Type B pancreatic cell (in vitro differentiated cells): ENCODE measurements at regions not wholly inside any gene's neighbourhood (a gene's known extent, or its start where the extent isn't known, plus 50 kb on each side); places are given as distances from the start of the nearest gene placed in this dataset.
"Not testable (repeated sequence)": the region's sequence is repeated elsewhere in the genome, so short reads cannot be mapped to it uniquely, and the experiment has no call there.

ENCODE experiments used
- DNase-seq: peaks from one replicate; pipeline ENCODE4 v3.0.0; 2021; ENCODE audit warnings: mixed read lengths; ENCODE audit not compliant: unreplicated experiment; ENCODE audit errors: extremely low spot score
- H3K27ac Mint-ChIP-seq: 2 replicates; pipeline ENCODE4 v1.8.0; 2021; ENCODE audit warnings: mild to moderate bottlenecking, mixed read lengths
- H3K27me3 Mint-ChIP-seq: 2 replicates; pipeline ENCODE4 v1.8.0; 2021; ENCODE audit warnings: mixed read lengths
- H3K36me3 Mint-ChIP-seq: 2 replicates; pipeline ENCODE4 v1.8.0; 2021; ENCODE audit warnings: mixed read lengths
- H3K4me1 Mint-ChIP-seq: one replicate; pipeline ENCODE4 v1.8.0; 2021; ENCODE audit warnings: mixed read lengths; ENCODE audit not compliant: unreplicated experiment
- H3K4me3 Mint-ChIP-seq: 2 replicates; pipeline ENCODE4 v1.8.0; 2021; ENCODE audit warnings: mild to moderate bottlenecking, mixed read lengths
- H3K9me3 Mint-ChIP-seq: 2 replicates; pipeline ENCODE4 v1.8.0; 2021; ENCODE audit warnings: mixed read lengths
- CTCF ChIP-seq: fragments of 200-600 bp; sonication (generic); conservative IDR thresholded peaks from 2 replicates; pipeline ENCODE4 v1.5.0; 2021; ENCODE audit warnings: antibody characterized with exemption, mild to moderate bottlenecking

GRCh38 chr3:69660631-69661030 lies 78.6 kb upstream of the MITF start:
- Mint-ChIP-seq H3K27me3 (peaks cover 6% of the 10 kb centered on the region), H3K36me3 (no peaks in the 10 kb centered on the region), H3K4me1 (peaks cover 9% of the 10 kb centered on the region), H3K27ac (no peak overlapping the region), H3K4me3 (no peak overlapping the region), H3K9me3 (no peaks in the 10 kb centered on the region)
- DNase-seq = no peak
- TF ChIP-seq CTCF = no peak

GRCh38 chr3:69659180-69659910 lies 79.9 kb upstream of the MITF start:
- H3K9me3 Mint-ChIP-seq = no peaks in the 10 kb centered on the region
- no peak overlapping the region for H3K4me3 Mint-ChIP-seq
- no peaks in the 10 kb centered on the region for H3K36me3 Mint-ChIP-seq
- peaks cover 4% of the 10 kb centered on the region for H3K27me3 Mint-ChIP-seq
- H3K4me1 Mint-ChIP-seq = no peaks in the 10 kb centered on the region
- TF ChIP-seq CTCF = no peak
- no peak for DNase-seq
- H3K27ac Mint-ChIP-seq = no peak overlapping the region

- no peak overlapping the region for H3K27ac Mint-ChIP-seq
- peaks cover 4% of the 10 kb centered on the region for H3K27me3 Mint-ChIP-seq
- no peaks in the 10 kb centered on the region for H3K9me3 Mint-ChIP-seq
- no peaks in the 10 kb centered on the region for H3K4me1 Mint-ChIP-seq
- no peak overlapping the region for H3K4me3 Mint-ChIP-seq
- H3K36me3 Mint-ChIP-seq = no peaks in the 10 kb centered on the region
- no peak for DNase-seq
- no peak for TF ChIP-seq CTCF
These were observed 80.6 kb upstream of the MITF start for GRCh38 chr3:69658514-69659140.

GRCh38 chr3:69657030-69657429 lies 82.2 kb upstream of the MITF start:
- not testable (repeated sequence) for H3K36me3 Mint-ChIP-seq, H3K9me3 Mint-ChIP-seq, H3K27ac Mint-ChIP-seq, H3K4me3 Mint-ChIP-seq, H3K27me3 Mint-ChIP-seq, DNase-seq, H3K4me1 Mint-ChIP-seq

- Mint-ChIP-seq H3K27ac (no peak overlapping the region), H3K27me3 (peaks cover 5% of the 10 kb centered on the region), H3K4me3 (no peak overlapping the region), H3K4me1 (no peaks in the 10 kb centered on the region), H3K36me3 (no peaks in the 10 kb centered on the region), H3K9me3 (no peaks in the 10 kb centered on the region)
- DNase-seq = no peak
- TF ChIP-seq CTCF = no peak
These were observed 87.5 kb upstream of the MITF start for GRCh38 chr3:69651765-69652164.

- Mint-ChIP-seq H3K4me1 (no peaks in the 10 kb centered on the region), H3K27me3 (peaks cover 5% of the 10 kb centered on the region), H3K4me3 (no peak overlapping the region), H3K9me3 (no peaks in the 10 kb centered on the region), H3K36me3 (no peaks in the 10 kb centered on the region), H3K27ac (no peak overlapping the region)
- DNase-seq = no peak
- TF ChIP-seq CTCF = no peak
These were observed 89.2 kb upstream of the MITF start for GRCh38 chr3:69650066-69650419.
